Islet of Langerhans (tissue), 1 donor: ENCODE measurements at regions not wholly inside any gene's neighbourhood (a gene's known extent, or its start where the extent isn't known, plus 50 kb on each side); places are given as distances from the start of the nearest gene placed in this dataset.
"Not testable (repeated sequence)": the region's sequence is repeated elsewhere in the genome, so short reads cannot be mapped to it uniquely, and the experiment has no call there.

Source experiments
- FAIRE-seq: peaks from one replicate; lab custom pipeline; 2011; peaks lifted over from hg19 to GRCh38; lab: Jason Lieb, UNC

- FAIRE-seq: not testable (repeated sequence)
These were observed 69.1 kb upstream of the PLGLB2 start for GRCh38 chr2:87678742-87679173.

- FAIRE-seq: not testable (repeated sequence)
These were observed 67.9 kb upstream of the PLGLB2 start for GRCh38 chr2:87679950-87680349.

GRCh38 chr2:87680691-87681090 lies 67.2 kb upstream of the PLGLB2 start:
- FAIRE-seq: not testable (repeated sequence)

GRCh38 chr2:87683451-87683850 lies 64.4 kb upstream of the PLGLB2 start:
- not testable (repeated sequence) for FAIRE-seq

DNA sequence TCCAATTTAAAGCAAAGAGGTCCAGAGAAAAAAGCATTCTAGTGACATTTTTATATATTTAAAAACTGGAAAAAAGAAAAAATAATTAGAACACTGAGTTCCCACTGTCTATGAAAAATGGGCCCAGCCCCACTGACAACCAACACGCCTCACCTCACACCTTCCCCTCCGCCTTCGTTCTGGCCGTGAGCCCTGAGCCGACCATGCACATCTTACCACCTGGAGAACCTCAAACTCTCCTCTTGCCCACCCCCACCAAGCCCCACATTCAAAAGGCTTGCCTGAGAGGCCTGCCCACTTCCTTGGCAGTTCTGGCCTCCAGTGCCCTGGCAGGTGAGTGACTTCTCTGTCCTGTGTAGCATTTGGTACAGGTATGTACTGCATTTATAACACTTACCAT lies 63.9 kb upstream of the PLGLB2 start:
- FAIRE-seq: not testable (repeated sequence)

- FAIRE-seq: not testable (repeated sequence)
These were observed 62.3 kb upstream of the PLGLB2 start for GRCh38 chr2:87685558-87685957.

- not testable (repeated sequence) for FAIRE-seq
These were observed 60.9 kb upstream of the PLGLB2 start for GRCh38 chr2:87686873-87687549.

DNA sequence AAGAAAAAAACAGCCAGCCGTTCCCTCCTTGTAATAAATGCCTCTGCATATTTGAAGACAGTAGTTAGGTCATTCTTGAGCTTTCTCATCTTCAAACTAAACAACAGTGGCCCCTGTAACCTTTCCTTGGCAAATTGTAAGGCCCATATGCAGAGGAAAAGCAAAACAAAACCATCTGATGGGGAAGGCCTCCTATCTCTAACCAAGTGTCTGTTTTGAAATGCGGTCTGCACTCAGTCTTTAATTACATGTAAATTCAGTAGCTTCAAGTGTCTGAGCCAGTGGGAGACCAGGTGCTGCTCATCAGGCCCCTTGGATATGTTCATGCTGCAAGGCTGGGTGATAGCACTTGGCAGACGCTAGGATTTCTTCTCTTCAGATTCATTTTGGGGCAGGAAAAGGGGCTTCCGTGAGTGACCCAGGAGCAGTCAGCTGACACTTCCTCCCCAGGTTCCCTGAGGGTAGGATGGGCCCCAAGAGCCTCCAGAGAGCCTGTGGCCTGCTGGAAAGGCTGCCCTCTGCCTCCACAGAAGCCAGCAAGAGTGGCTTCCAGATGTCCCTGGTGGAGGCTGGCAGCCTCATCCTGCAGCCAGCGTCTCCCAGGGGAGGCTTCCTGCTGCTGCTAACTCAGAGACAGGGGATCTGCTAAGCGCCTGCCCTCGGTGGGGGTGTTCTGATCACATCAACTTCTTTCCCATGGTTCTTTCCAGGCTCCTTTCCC lies 60.2 kb upstream of the PLGLB2 start:
- not testable (repeated sequence) for FAIRE-seq

DNA sequence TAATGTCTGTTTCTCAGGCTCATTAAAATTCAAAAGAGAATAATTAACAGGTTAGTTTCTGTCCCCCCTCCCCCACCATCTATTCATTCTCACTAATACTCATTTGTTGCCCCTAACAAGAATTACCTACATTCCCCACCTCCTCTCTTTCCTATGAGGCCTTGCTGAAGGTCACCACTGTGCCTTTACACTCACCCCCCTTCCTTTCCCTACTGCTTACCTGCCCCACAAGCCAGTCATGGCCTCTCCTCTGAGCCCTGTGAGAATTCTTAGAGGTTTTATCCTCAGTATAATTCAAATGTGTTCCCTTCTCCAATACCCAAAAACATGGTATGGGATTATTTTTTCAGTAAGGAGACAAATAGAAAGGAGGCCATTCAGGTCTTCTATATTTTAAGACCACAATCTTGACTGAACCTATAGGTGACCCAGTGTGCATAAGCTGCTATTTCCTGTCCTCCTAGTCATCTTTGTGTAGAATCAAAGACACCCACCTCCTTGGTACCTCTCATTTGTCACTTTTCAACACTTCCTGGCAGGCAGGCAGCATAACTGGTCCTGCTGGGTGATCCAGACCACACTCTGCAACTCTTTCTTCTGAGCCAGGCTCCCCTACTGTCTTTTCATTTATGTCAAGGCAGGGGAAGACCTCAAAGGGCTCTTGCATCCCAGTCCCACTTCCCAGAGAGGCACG lies 55.8 kb upstream of the PLGLB2 start:
- FAIRE-seq: not testable (repeated sequence)

- not testable (repeated sequence) for FAIRE-seq
These were observed 55.0 kb upstream of the PLGLB2 start for GRCh38 chr2:87692914-87693313.

DNA sequence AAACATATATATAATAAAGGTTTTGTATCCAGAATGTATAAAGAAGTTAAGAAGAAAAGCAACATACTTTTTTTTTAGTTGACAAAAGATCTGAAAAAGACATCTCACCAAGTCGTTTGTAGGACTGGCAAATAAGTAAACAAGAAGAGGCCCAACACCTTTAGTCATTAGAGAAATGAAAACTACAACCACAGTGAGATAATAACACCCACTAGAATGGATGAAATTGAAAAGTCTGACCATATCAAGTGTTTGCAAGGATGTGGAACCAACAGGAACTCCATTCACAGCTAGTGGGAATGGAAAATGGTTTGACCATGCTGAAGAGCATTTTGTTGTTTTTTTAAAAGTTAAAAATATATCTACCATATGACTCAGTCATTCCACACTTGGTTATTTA lies 54.0 kb upstream of the PLGLB2 start:
- not testable (repeated sequence) for FAIRE-seq

GRCh38 chr2:87695596-87696323 lies 52.1 kb upstream of the PLGLB2 start:
- FAIRE-seq: not testable (repeated sequence)
